Vagina (tissue), 2 donors: ENCODE measurements at regions not wholly inside any gene's neighbourhood (a gene's known extent, or its start where the extent isn't known, plus 50 kb on each side); places are given as distances from the start of the nearest gene placed in this dataset.

Experiments used
- DNase-seq, 2 donors: peaks; one replicate each; pipeline ENCODE4 v3.0.0-alpha.2; 2017; ENCODE audit errors: extremely low spot score in 2 of 2
- H3K27ac ChIP-seq: fragments of 200-600 bp; sonication (generic); one replicate; pipeline ENCODE4 v1.5.1; 2019
- H3K27me3 ChIP-seq: fragments of 200-600 bp; sonication (generic); one replicate; pipeline ENCODE4 v1.5.1; 2019
- H3K36me3 ChIP-seq, 2 donors: fragments of 200-600 bp; sonication (generic); one replicate each; pipeline ENCODE4 v1.5.1; 2017 to 2019
- H3K4me1 ChIP-seq: fragments of 200-600 bp; sonication (generic); one replicate; pipeline ENCODE4 v1.5.1; 2019
- H3K4me3 ChIP-seq, 2 donors: fragments of 200-600 bp; sonication (generic); 1 replicate in 1 of 2; 2 replicates in 1 of 2; pipeline ENCODE4 v1.5.1; 2016 to 2019
- H3K9me3 ChIP-seq: fragments of 200-600 bp; sonication (generic); one replicate; pipeline ENCODE4 v1.5.1; 2019
- CTCF ChIP-seq, 3 experiments: fragments of 450-650 bp in 2 of 3; fragments of 200-600 bp in 1 of 3; sonication (generic) in 1 of 3; IDR thresholded peaks; one replicate each; pipeline ENCODE4 v1.5.1; 2017 to 2019; ENCODE audit warnings: antibody characterized with exemption in 3 of 3, mild to moderate bottlenecking in 2 of 3, moderate library complexity in 2 of 3
- POLR2A ChIP-seq, 2 donors: fragments of 450-650 bp; IDR thresholded peaks; one replicate each; pipeline ENCODE4 v1.6.1; 2017; ENCODE audit warnings: antibody characterized with exemption in 2 of 2, mild to moderate bottlenecking in 2 of 2, moderate library complexity in 2 of 2
- POLR2AphosphoS5 ChIP-seq, 2 donors: sonication (generic); formaldehyde crosslinking; IDR thresholded peaks; one replicate each; pipeline ENCODE4 v1.9.0; 2017; ENCODE audit warnings: antibody characterized with exemption in 2 of 2, mild to moderate bottlenecking in 2 of 2, low read depth in 1 of 2; ENCODE audit not compliant: insufficient read depth in 1 of 2
- intact Hi-C: fragments of 100-400 bp; cut with DNase I; formaldehyde crosslinking; loops from one replicate; pipeline ENCODE4 v1.15.1; 2023

- no peak for DNase-seq
- Histone ChIP-seq H3K27ac (no peak overlapping the region), H3K27me3 (no peaks in the 10 kb centered on the region), H3K4me3 (no peak overlapping the region), H3K36me3 (no peaks in the 10 kb centered on the region), H3K4me1 (no peaks in the 10 kb centered on the region), H3K9me3 (no peaks in the 10 kb centered on the region)
- intact Hi-C loops = no loop called here
- TF ChIP-seq CTCF (IDR thresholded peaks at IDR 0.05) (no peak), POLR2A (IDR thresholded peaks at IDR 0.05) (no peak), POLR2AphosphoS5 (IDR thresholded peaks at IDR 0.05; ENCODE audit: insufficient read depth in 1 of 2, low read depth in 1 of 2) (no peak)
Measured at GRCh38 chr4:117610706-117611308, 423.5 kb upstream of the NDST3 start.

DNA sequence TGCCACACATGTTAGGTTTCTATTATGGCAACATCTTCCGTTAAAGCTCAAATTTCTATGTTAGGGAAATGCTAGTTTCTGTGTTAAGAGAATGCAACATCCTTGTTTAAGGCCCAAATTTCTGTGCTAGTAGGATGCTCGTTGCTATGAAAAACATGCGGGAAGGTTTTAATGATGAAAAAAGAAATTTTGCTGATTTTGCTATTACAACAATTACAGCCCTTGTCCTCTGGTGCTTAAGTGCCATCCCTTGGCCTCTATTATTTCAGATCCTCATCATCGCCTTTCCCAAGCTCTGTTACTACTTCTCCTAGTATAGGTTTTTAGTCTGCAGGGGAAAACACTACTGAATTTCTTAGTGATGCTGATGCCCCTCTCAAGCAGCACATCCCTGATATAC lies 412.6 kb upstream of the NDST3 start:
- Histone ChIP-seq H3K27me3 (no peaks in the 10 kb centered on the region), H3K27ac (no peak overlapping the region), H3K9me3 (no peaks in the 10 kb centered on the region), H3K4me1 (no peaks in the 10 kb centered on the region), H3K36me3 (no peaks in the 10 kb centered on the region), H3K4me3 (no peak overlapping the region)
- no peak for DNase-seq
- TF ChIP-seq CTCF (IDR thresholded peaks at IDR 0.05) (no peak), POLR2A (IDR thresholded peaks at IDR 0.05) (no peak), POLR2AphosphoS5 (IDR thresholded peaks at IDR 0.05; ENCODE audit: insufficient read depth in 1 of 2, low read depth in 1 of 2) (no peak)
- intact Hi-C loops = no loop called here

DNA sequence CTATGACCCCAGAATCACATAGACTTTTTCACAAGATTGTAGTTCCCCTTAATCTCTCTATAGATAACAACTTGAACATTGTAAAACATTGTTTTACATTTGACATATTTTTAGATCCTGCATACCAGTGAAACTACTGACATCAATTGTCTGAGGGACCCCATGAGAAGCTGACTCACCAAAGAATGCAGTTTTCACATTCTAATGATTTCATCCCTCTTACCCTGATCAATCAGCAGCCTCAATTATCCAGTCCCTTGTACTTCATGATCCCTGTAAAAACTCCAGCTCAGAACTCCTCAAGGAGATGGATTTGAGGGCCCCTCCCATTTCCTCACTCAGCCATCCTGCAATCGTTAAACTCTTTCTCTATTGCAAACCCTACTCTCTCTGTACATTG lies 411.0 kb upstream of the NDST3 start:
- H3K27ac ChIP-seq = no peak overlapping the region
- no peaks in the 10 kb centered on the region for H3K9me3 ChIP-seq
- no peaks in the 10 kb centered on the region for H3K27me3 ChIP-seq
- TF ChIP-seq CTCF (IDR thresholded peaks at IDR 0.05) (no peak), POLR2AphosphoS5 (IDR thresholded peaks at IDR 0.05; ENCODE audit: insufficient read depth in 1 of 2, low read depth in 1 of 2) (no peak), POLR2A (IDR thresholded peaks at IDR 0.05) (no peak)
- H3K4me3 ChIP-seq = no peak overlapping the region
- no peak for DNase-seq
- intact Hi-C loops = no loop called here
- no peaks in the 10 kb centered on the region for H3K36me3 ChIP-seq
- no peaks in the 10 kb centered on the region for H3K4me1 ChIP-seq

DNA sequence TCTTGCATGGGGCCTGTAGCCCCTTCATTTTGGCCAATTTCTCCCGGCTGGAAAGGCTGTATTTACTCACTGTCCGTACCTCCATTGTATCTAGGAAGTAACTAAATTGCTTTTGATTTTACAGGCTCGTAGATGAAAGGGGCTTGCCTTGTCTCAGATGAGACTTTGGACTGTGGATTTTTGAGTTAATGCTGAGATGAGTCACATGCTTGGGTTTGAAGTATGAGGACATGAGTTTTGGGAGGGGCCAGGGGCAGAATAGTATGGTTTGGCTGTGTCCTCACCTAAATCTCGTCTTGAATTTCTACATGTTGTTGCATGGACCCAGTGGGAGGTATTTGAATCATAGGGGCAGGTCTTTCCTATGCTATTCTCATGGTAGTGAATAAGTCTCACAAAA lies 407.6 kb upstream of the NDST3 start:
- intact Hi-C loops = no loop called here
- DNase-seq = no peak

DNA sequence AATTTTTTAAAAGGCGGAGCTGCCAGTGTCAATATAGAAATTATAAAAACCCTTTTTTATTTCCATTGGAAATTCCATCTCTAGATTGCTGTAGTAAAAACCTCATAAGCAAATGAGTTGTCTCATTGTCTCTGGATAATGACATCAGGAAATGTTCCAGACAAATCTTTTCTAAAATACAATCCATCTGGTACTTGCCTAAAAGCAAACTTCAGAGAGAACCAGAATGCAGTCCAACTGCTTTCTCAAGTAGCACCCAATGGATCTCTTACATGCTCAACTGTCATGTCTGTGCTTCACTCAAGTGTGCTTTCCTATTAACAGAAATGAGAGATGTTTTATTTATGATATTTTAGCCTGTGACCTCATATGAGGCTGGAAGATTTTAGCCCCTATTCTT lies 399.6 kb upstream of the NDST3 start:
- H3K27ac ChIP-seq = no peak overlapping the region
- no peaks in the 10 kb centered on the region for H3K27me3 ChIP-seq
- H3K36me3 ChIP-seq = no peaks in the 10 kb centered on the region
- H3K9me3 ChIP-seq = no peaks in the 10 kb centered on the region
- H3K4me1 ChIP-seq = no peaks in the 10 kb centered on the region
- intact Hi-C loops = no loop called here
- no peak for TF ChIP-seq CTCF (IDR thresholded peaks at IDR 0.05)
- no peak for TF ChIP-seq POLR2A (IDR thresholded peaks at IDR 0.05)
- TF ChIP-seq POLR2AphosphoS5 (IDR thresholded peaks at IDR 0.05; ENCODE audit: insufficient read depth in 1 of 2, low read depth in 1 of 2) = no peak
- DNase-seq = no peak
- H3K4me3 ChIP-seq = no peak overlapping the region

More for the DNA sequence above, 407.6 kb upstream of the NDST3 start:
- Histone ChIP-seq H3K9me3 (no peaks in the 10 kb centered on the region), H3K4me3 (no peak overlapping the region), H3K27me3 (no peaks in the 10 kb centered on the region), H3K27ac (no peak overlapping the region), H3K4me1 (no peaks in the 10 kb centered on the region), H3K36me3 (no peaks in the 10 kb centered on the region)
- no peak for TF ChIP-seq CTCF (IDR thresholded peaks at IDR 0.05)
